NCI-H1048 (cell line): ENCODE measurements at regions not wholly inside any gene's neighbourhood (a gene's known extent, or its start where the extent isn't known, plus 50 kb on each side); places are given as distances from the start of the nearest gene placed in this dataset.

Experiments used
- DNase-seq: peaks from one replicate; lab custom pipeline; 2025; lab: John Stamatoyannopoulos, UW

DNA sequence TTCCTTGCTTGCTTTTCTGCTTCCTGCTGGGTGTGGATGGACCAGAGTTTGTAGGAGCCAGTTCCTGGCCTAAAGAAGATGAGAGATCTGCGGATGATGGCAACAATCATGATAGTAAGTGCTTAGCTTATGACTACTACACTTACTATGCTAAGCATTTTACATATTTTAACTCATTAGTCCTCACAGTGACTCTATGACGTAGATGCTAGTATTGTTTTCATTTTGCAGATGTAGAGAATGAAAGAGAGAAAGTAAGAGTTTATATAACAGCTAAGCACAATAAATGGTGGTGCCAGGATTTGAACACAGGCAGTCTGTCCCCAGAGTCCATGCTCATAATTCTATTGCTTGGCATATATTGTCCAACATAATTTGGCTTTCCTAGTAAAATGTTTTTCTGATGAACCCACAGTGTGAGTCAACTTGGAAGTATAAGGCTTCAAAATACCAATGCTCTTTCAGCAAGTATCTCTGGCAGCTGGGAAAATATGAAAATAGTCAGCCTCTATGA is 363.2 kb upstream of the DDHD1 start:
- DNase-seq: no peak

DNA sequence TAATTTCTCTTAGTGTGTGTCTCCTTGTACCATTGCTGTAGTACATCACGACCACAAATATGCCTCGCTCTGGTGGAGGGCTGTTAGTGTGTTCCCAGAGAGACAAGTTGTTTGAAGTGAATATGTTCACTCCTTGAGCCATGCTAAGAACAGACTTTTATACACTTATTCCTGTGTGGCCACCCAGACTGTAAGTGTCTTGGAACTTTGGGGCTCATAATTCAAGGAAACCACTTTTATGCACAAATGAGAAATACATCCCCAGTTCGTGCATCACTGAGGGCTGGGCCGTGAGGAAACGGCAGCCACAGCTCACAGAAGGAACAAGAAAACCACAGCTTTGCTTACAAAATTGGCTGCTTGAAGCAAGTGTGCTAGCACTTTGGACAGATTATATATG is 362.2 kb upstream of the DDHD1 start:
- DNase-seq: no peak

DNA sequence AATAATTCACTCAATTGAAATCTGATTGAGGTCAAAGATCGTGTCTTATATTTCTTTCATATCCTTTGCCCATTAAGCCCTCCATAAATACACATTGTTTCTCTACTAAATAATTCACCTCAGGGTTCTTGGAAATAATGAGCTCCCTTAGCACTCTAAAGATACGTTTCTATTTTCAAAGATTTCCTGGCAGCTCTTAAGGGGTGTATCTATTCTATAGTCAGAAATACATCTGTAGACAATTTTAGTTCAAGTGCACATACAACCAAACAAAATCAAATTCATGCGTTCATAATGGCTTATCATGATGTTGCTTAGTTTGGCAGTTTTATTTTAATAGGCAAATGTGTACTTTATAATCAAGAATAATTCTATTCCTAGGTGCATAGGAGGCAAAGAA is 361.1 kb upstream of the DDHD1 start:
- no peak for DNase-seq

DNA sequence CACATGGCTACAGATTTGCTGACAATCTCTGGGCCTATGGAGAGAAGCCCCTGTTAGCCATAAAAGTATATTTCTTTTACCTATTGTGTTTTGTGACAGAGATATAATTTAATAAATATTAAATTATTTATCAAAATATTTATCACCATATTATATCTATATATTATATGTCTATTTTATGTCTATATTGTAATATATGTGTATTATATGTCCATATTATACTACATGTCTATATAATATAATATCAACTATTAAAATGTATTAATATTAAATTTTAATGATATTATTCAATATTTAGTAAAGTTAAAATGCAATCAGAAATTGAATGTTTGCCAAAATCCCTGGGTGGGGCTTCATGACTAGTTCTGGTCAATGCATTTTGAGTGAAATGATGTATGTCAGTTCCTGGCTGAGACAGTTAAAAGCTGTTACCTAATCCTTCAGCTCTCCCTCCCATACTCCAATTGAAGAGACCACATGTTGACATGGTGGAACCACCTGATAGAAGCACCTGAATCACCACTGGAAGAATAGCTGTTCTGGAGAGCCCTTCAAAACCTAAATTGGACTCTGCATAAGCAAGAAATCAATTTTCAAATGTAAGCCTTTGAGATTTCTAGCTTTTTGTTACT is 357.3 kb upstream of the DDHD1 start:
- no peak for DNase-seq

DNA sequence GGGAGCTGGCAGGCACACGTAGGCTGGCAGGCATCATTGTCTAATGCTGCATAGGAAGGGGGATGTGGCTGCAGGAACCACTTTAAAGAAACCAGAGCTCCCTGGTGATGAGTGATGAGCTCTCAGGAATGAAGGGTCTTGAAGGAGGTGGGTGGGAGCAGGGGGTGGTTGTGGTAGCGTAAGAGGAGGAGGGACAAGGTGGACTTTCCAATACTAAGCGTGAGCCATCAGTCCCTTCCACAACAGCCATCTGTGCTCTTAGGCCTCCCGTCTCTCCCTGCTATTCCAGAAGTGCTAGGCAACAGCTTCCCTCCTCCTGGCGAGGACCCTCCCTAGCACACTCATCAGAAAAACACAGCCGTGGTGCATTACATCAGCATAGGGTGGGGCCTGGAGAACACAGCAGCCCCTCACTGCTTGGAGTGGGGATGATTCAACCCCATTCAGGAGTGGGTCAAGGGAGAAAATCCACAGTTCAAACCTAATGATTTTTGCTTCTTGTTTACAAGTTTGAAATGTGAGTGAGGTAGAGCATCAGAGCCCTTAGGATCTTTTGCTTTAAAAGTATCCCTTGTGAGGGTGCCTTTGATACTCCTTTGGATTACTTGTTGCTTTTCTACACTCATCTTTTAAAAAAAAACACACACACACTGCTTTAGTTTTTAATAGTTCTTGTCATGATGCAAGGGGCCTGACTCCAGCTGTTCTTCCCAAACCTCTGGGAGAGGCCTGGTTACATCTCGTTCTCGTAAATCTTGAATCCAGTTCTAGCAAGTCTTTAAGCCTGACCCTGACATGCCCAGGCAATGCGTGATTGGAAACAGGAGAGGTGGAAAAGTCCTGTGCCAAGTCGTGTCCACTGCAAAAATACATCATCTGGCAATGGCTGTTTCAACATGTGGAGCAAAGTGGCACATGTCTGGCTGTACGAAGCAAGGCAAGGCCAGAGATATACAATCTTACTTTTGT is 356.4 kb upstream of the DDHD1 start:
- no peak for DNase-seq

DNA sequence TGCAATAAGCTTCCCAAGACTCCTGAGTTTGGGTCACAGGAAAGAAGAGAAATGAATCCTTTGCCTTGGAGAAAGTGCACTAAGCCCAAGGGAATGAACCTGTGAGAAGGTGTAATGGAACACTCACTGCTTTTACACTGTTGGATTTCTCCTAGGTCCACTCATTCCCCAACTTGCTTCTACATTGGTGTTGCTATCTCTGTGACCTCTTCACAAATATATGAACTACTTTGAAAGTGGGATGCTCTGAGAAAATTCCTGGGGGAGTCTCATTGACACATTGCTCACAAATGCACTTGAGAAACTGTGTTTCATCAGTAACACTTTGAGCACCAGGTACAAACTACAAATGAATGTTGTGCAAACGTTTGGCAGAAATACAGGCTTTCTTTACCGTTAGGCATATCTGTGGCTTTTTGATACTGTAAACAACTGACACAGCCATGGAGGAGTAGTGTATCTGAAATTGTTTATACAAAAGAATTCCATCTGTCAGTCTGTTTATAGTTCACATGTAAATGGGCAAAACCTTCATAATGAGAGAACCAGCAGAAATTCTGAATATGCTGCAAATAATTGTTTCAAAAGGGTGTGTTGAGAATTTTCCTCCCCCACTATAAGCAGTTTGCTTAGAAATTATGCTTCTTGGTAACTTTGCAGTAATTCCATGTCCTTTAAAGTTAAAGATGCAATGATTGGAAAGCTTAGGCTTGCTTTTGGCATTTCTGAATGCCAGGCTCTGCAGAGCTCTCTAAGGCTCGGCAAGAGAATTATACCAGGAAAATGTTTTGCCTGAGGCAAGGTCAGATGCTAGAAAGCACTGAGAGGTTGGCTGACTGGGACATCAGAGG is 348.5 kb upstream of the DDHD1 start:
- no peak for DNase-seq

DNA sequence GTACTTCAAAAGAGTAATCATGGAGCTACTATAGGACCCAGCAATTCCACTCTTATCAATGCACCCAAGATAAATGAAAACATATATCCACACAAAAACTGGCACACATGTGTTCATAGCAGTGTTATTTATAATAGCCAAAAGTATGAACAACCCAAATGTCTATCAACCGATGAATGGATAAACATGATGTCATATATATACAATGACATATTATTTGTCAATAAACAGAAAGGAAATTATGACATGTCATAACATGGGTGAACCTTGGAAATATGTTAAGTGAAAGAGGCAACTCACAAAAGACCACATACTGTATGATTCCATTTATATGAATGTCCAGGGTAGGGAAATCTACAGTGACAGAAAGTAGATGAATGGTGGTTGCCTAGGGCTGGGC is 347.1 kb upstream of the DDHD1 start:
- no peak for DNase-seq

DNA sequence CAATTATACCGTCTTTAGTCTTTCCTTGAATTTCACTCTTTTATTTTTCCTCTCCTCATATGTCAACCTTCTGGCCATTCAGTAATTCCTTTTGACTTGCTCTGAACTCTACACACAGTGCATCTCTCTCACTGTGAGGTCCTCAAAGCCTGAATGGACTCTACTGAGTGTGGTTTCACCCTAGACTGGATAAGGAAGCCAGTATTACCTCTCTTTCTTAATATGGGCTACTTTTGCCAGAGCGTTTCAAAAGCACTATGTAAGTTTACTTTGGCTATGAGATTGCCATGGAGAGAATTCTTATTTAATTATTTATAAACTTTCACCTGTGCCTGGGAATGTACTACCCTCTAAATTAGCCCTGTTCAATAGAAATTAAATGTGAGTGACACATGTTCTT is 343.5 kb upstream of the DDHD1 start:
- no peak for DNase-seq

DNA sequence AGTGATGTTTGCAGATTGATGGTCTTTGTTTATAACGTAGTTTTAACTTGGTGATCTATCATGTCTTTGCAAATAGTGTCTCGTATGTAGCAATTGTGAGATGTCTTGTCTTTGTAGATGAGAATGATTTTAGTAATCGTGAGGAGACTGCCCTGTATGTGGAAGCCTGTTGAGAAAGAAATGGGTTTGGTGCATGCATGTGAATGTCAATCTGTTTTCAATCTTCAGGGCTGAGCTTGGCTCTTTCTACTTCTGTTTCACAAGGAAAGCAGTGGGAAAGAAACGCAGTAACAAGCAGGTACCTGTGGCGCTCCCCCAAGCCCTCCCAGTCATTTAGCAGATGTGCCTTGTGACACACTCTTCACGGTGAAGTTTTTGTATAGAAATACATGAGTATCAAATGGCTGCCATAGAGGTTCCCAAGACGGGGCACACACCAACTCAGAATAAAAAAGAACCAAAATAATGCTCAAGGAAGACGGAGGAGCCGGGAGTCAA is 342.8 kb upstream of the DDHD1 start:
- no peak for DNase-seq

DNA sequence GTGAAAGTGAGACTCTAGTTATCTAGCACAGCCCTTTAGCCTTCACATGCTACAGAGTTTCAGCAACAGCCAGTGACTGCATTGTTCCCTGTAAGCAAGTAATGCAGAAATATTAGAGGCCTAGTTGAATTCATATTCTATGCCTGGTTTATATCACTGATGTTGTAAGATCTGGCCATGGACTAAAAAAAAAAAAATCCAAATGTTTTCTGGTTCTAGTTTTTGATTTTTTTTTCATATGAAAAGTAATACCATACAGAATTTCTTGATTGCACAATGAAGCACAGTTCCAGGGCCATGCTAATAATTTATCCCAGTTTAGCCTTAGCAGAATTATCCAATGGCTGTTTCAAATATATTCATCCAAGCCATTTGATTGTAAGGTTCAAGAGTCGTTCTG is 341.5 kb upstream of the DDHD1 start:
- DNase-seq: no peak

DNA sequence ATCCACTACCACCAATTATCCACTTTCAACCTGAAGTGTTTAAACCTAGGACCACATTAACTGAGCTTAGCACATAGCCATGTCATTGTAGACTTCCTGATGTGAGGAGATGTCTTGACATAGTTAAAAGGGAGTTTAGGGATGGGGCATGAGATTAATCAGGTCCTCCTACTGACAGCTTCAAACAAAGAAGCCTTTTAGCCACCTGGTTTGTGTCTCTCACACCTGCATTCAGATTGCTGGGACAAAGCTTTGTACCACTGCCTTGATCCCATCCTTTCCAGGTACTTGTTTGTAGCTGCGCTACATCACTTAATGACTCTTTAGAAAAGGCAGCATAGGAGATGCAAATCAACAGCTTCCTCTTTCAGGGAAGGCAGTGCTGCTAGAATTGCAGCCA is 340.7 kb upstream of the DDHD1 start:
- no peak for DNase-seq

DNA sequence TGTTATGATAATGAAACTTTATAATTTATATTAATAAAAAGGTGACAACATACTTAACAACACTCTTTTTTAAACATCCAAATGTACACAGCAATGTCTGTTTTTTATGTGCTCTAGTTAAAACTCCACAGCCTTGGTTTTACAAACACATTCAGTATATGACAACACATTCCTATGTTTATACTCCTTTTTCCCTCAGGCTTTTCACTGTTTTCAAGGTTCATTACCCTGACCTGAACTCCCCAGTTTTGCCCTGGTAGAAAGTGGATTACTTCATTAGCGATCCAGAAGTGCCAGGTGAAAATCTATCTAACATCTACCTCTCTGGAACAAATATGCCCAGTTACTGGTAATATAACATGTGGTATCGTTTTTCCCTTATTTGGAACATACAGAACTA is 340.2 kb upstream of the DDHD1 start:
- DNase-seq: no peak

DNA sequence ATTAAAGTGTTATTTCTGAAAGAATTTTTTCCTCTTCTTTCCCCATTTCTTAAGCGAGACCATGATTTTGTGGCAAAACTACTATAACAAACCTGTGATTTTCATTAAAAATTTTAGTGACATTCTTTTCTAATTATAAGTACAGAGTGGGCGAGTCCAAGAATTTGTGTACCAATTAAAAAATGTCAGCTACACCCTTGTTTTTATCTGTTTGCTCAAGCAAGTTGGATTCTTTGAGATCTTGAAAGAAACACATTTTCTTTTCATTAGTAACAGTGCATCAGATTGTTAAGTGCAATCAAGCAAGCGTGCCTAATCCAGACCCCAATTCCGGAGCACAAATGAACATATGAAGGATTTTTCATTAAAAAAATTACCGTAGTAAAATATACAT is 338.8 kb upstream of the DDHD1 start:
- DNase-seq: no peak

DNA sequence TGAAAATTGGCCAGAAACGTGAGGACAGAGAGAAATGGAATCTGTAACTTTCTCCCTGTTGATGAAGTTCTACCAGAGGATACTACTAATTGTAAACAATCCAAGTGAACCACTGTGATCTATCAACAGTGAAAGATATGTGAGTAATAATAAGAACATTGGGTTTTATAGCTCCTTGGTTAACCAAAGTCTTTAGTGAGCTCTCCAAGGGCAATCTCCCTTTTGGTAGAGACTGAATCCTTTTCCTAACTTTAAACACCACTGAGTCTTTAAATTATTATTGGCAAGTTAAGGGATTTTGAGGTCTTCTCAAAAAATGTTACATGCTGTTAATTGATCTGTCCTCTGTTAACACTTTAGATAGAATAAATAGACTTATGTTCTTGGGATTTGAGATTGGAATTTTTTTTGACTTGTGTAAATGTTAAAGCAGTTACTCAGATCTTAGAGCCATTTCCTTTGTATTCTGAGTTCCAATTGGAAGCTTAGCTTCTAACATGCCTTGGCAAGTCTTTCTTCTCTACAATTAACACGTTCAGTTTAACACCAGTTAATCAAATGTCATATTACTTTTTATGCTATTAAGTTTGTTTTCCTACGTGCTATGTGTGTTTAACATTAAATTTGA is 338.2 kb upstream of the DDHD1 start:
- no peak for DNase-seq

DNA sequence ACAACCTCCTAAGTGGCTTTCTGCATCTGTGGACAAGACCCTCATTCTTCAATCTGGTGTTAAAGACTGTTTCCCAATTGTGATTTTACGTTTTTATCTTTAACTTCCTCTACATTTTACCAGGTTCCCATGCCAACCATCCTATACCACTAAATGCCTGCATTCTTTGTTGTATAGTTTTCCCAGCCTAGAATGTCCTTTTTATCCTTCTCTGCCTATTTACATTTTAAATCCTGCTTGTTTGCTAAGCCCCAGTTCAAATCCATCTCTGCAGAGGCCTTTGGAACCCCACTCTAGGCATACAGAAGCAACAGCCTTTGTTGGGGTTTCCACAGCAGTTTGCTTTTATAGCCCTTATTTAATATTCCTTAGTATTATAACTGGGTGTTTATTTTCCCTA is 325.1 kb upstream of the DDHD1 start:
- DNase-seq: no peak

DNA sequence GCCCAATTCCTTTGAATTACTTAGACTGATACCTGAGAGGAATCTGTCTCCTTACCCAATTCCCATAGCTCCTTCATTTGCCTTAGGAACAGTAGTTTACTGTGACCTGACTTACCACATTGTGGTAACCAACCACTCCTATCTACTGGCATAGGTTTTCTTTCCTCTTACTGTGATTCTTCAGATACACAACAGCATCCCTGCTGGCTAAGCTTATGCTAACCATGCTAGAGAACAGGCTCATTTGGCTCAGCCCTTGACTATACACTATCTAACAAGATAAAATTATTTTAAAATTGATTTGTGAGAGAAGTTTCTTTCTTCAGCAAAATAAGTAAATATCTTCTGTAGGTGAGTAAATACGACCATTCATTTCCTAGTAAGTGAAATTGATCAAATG is 320.4 kb upstream of the DDHD1 start:
- no peak for DNase-seq

DNA sequence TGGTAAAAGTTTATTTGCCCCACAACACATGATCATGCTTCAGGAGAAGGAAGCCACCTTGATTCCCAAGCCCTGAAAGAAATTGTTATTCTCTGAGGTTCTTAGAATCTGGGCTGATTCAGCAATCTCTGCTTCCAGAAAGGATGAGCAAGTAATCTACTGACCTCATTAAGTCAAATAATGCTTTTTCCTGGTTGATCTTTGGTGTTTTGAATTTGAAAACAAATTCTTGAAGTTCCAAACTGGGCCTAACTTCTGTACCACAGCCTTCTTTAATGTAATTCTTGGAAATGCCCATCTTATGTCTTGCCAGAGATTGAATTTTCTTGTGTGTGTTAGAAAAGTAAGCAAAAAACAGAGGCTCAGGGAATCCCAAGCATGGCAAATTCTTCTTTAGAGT is 319.2 kb upstream of the DDHD1 start:
- no peak for DNase-seq

DNA sequence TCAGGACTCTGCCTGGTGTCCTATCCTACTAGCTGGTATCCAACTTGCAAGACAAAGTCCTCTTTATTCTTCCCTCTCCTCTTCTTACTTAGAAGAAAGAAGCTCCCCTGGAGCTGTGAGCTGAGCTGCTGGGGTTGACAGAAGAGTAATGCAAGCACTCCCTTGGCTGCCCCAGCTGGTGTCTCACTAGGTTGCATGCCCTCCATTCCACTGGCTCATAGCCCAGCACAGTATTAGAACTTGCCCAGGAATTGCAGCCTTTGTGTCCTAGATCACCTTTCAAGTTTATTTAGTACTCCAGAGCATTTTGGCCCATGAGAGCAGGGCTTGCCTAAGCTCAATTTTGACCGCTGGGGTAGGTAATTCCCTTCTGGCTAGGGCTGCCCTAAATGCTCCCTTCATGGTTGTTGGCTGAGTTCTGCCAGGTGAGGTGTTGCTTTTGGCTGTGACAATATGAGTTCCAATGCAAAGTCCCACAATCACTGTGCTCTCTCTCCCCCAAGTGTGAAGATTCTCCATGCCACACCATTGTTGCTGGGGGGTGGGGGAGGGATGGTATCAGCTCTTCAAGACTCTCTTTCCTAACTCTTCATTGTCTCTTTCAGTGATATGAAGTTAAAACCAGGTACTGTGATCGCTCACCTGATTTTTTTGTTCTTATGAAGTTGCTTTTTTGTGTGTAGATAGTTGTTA is 317.4 kb upstream of the DDHD1 start:
- no peak for DNase-seq

DNA sequence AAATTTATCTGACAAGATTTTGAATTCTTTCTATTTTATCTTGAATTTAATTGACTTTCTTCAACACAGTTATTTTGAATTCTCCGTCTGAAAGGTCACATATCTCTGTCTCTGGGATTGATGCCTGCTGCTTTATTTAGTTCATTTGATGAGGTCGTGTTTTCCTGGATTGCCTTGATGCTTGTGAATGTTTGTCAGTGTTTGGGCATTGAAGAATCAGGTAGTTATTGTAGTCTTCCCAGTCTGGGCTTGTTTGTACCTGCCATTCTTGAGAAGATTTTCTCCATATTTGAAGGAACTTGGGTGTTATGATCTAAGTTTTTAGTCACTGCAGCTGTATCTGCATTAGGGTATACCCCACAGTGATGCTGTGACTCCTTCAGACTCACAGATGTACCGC is 315.8 kb upstream of the DDHD1 start:
- no peak for DNase-seq

DNA sequence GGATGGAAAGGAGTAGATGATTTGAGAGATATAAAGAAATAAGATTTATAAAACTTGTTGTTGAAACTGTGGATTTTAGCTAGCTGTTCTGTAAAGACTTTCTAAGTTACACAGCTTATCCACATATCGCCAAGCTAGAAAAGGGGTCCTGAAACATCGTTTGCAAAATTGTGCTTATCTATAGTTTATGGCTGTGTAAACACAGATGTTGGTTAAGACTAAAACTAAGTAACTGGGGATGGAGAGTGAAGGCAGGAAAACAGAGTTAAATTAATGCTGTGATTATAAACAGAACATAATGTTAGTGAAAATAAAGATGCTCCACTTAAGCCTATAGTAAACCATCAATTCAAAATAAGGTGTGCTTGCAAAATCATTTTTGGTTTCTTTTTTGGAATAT is 311.3 kb upstream of the DDHD1 start:
- DNase-seq: no peak
